HEK293T (cell line): ENCODE measurements at regions not wholly inside any gene's neighbourhood (a gene's known extent, or its start where the extent isn't known, plus 50 kb on each side); places are given as distances from the start of the nearest gene placed in this dataset.

Source experiments
- CTCF ChIA-PET: fragments of 350-600 bp; formaldehyde crosslinking; extraction: SDS; loops from one replicate; lab custom pipeline; 2021; ENCODE audit warnings: antibody characterized with exemption, inconsistent platforms; lab: Yijun Ruan, JAX
- POLR2A ChIA-PET: fragments of 350-600 bp; formaldehyde crosslinking; extraction: SDS; loops from one replicate; lab custom pipeline; 2020; ENCODE audit warnings: antibody characterized with exemption, inconsistent platforms; lab: Yijun Ruan, JAX
- DNase-seq: peaks from one replicate; pipeline ENCODE4 v3.0.0; 2012; ENCODE audit warnings: mixed read lengths; ENCODE audit errors: extremely low spot score
- ARNT ChIP-seq: fragments of 450-650 bp; IDR thresholded peaks from 2 replicates; pipeline ENCODE4 v1.6.1; 2017; ENCODE audit warnings: mild to moderate bottlenecking
- BHLHE40 ChIP-seq: fragments of 450-650 bp; IDR thresholded peaks from 2 replicates; pipeline ENCODE4 v1.6.1; 2016; ENCODE audit warnings: mild to moderate bottlenecking, moderate library complexity, borderline replicate concordance
- CTBP1 ChIP-seq: fragments of 450-650 bp; IDR thresholded peaks from 2 replicates; pipeline ENCODE4 v1.6.1; 2016; ENCODE audit warnings: borderline replicate concordance
- ELF4 ChIP-seq: fragments of 450-650 bp; IDR thresholded peaks from 2 replicates; pipeline ENCODE4 v1.6.1; 2017; ENCODE audit warnings: antibody characterized with exemption
- FOXA1 ChIP-seq: fragments of 450-650 bp; IDR thresholded peaks from 2 replicates; pipeline ENCODE4 v1.6.1; 2016; ENCODE audit warnings: mild to moderate bottlenecking
- FOXK2 ChIP-seq: fragments of 450-650 bp; IDR thresholded peaks from 2 replicates; pipeline ENCODE4 v1.6.1; 2016; ENCODE audit warnings: mild to moderate bottlenecking
- FOXM1 ChIP-seq: fragments of 450-650 bp; IDR thresholded peaks from 2 replicates; pipeline ENCODE4 v1.6.1; 2017; ENCODE audit warnings: mild to moderate bottlenecking, borderline replicate concordance
- HDGF ChIP-seq: fragments of 450-650 bp; IDR thresholded peaks from 2 replicates; pipeline ENCODE4 v1.6.1; 2017; ENCODE audit warnings: antibody characterized with exemption, borderline replicate concordance
- L3MBTL2 ChIP-seq: fragments of 450-650 bp; conservative IDR thresholded peaks from 2 replicates; pipeline ENCODE4 v1.6.1; 2016; ENCODE audit warnings: mild to moderate bottlenecking
- LEF1 ChIP-seq: fragments of 450-650 bp; IDR thresholded peaks from 2 replicates; pipeline ENCODE4 v1.6.1; 2017; ENCODE audit warnings: mild to moderate bottlenecking, borderline replicate concordance
- NFRKB ChIP-seq: fragments of 450-650 bp; IDR thresholded peaks from 2 replicates; pipeline ENCODE4 v1.6.1; 2016; ENCODE audit warnings: mild to moderate bottlenecking, moderate library complexity
- PKNOX1 ChIP-seq: fragments of 450-650 bp; IDR thresholded peaks from 2 replicates; pipeline ENCODE4 v1.6.1; 2016
- SP1 ChIP-seq: fragments of 450-650 bp; IDR thresholded peaks from 2 replicates; pipeline ENCODE4 v1.6.1; 2017
- SUZ12 ChIP-seq: fragments of 450-650 bp; IDR thresholded peaks from 2 replicates; pipeline ENCODE4 v1.6.1; 2016; ENCODE audit warnings: mild to moderate bottlenecking
- TARDBP ChIP-seq: fragments of 450-650 bp; IDR thresholded peaks from 2 replicates; pipeline ENCODE4 v1.6.1; 2016
- ZNF384 ChIP-seq: fragments of 450-650 bp; IDR thresholded peaks from 2 replicates; pipeline ENCODE4 v1.6.1; 2016

- ChIA-PET POLR2A (no interaction called here), CTCF (no interaction called here)
- no peak for TF ChIP-seq FOXM1
- no peak for TF ChIP-seq SP1
- TF ChIP-seq LEF1 = no peak
- TF ChIP-seq HDGF = no peak
- no peak for TF ChIP-seq SUZ12
- no peak for TF ChIP-seq BHLHE40
- TF ChIP-seq L3MBTL2 = no peak
- no peak for TF ChIP-seq ELF4
- no peak for TF ChIP-seq FOXK2
- no peak for TF ChIP-seq CTBP1
- no peak for TF ChIP-seq PKNOX1
- TF ChIP-seq TARDBP = no peak
- no peak for DNase-seq
These were observed 144.8 kb upstream of the GNPDA2 start for GRCh38 chr4:44871133-44871532.

GRCh38 chr4:44869985-44870384, 143.6 kb upstream of the GNPDA2 start:
- ChIA-PET CTCF (no interaction called here), POLR2A (no interaction called here)
- DNase-seq = no peak
- TF ChIP-seq ZNF384 (no peak), BHLHE40 (no peak), TARDBP (no peak), LEF1 (no peak), SUZ12 (no peak), SP1 (no peak), FOXA1 (no peak), NFRKB (no peak), ELF4 (no peak)

GRCh38 chr4:44869222-44869882, 143.0 kb upstream of the GNPDA2 start:
- ChIA-PET POLR2A (no interaction called here), CTCF (interaction anchor here (0.6 kb wide), 1 partner anchor 72 kb away, joined by 3 read pairs; no protein-coding TSS in a partner anchor)
- no peak for TF ChIP-seq SUZ12
- no peak for TF ChIP-seq ELF4
- TF ChIP-seq SP1 = no peak
- TF ChIP-seq FOXA1 = no peak
- DNase-seq = no peak

- ChIA-PET POLR2A (no interaction called here), CTCF (no interaction called here)
- DNase-seq = no peak
- TF ChIP-seq SUZ12 (no peak), PKNOX1 (no peak), BHLHE40 (no peak), HDGF (no peak), NFRKB (no peak), FOXK2 (no peak), TARDBP (no peak), SP1 (no peak), L3MBTL2 (no peak), FOXA1 (no peak), ARNT (no peak), ELF4 (no peak), FOXM1 (no peak), LEF1 (no peak), ZNF384 (no peak), CTBP1 (no peak)
These were observed 135.4 kb upstream of the GNPDA2 start for GRCh38 chr4:44861756-44862155.

GRCh38 chr4:44859477-44859876, 133.1 kb upstream of the GNPDA2 start:
- ChIA-PET CTCF (no interaction called here), POLR2A (no interaction called here)
- no peak for TF ChIP-seq ELF4
- no peak for TF ChIP-seq FOXM1
- no peak for TF ChIP-seq FOXK2
- no peak for TF ChIP-seq BHLHE40
- no peak for TF ChIP-seq PKNOX1
- no peak for TF ChIP-seq SP1
- TF ChIP-seq ARNT = no peak
- TF ChIP-seq L3MBTL2 = no peak
- no peak for TF ChIP-seq SUZ12
- no peak for TF ChIP-seq NFRKB
- TF ChIP-seq LEF1 = no peak
- TF ChIP-seq FOXA1 = no peak
- no peak for TF ChIP-seq HDGF
- TF ChIP-seq CTBP1 = no peak
- no peak for TF ChIP-seq TARDBP
- TF ChIP-seq ZNF384 = no peak
- DNase-seq = no peak

- ChIA-PET CTCF (no interaction called here), POLR2A (no interaction called here)
- no peak for DNase-seq
- TF ChIP-seq FOXK2 = no peak
- no peak for TF ChIP-seq L3MBTL2
- TF ChIP-seq BHLHE40 = no peak
- no peak for TF ChIP-seq FOXM1
- no peak for TF ChIP-seq HDGF
- no peak for TF ChIP-seq CTBP1
- TF ChIP-seq ZNF384 = no peak
- no peak for TF ChIP-seq ARNT
- TF ChIP-seq TARDBP = no peak
- no peak for TF ChIP-seq FOXA1
- no peak for TF ChIP-seq NFRKB
- TF ChIP-seq ELF4 = no peak
- no peak for TF ChIP-seq PKNOX1
- no peak for TF ChIP-seq SP1
- no peak for TF ChIP-seq SUZ12
- TF ChIP-seq LEF1 = no peak
These were observed 122.1 kb upstream of the GNPDA2 start for GRCh38 chr4:44848466-44848865.
